Activated CD4-positive, CD25-positive, alpha-beta regulatory T cell (primary cell): ENCODE measurements at regions not wholly inside any gene's neighbourhood (a gene's known extent, or its start where the extent isn't known, plus 50 kb on each side); places are given as distances from the start of the nearest gene placed in this dataset.
A peak's percentile ranks its signal among the peaks of the same experiment; 100 is the strongest.
"Not testable (repeated sequence)": the region's sequence is repeated elsewhere in the genome, so short reads cannot be mapped to it uniquely, and the experiment has no call there.

Source experiments
- DNase-seq, 4 experiments: peaks; one replicate each; lab custom pipeline; 2025; lab: John Stamatoyannopoulos, UW

DNA sequence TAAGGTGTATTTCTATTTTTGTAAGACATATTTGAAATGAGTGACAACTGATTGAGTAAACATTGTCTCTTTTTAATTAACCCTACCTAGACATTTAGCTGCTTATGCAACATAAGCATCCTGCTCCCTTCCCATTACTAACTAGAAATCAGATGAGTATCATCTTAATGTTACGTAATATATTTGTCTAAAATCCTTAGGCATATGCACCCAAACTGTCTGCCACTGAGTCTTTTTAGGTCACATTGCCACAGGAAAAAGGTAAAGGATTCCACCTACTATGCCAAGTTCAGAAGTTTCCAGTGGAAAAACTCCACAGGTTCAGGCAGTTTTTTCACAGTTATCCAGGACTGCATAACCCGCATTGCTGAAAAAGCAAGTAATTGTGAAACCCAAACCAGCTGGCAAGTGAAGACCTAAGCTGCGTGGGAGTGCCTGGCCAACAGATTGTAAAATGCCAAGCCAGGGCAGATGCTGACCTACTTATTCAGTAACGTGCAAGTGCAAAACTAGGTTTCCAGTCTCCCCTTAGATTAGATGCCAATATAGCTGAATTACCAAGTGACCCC, 983.7 kb downstream of the GATA3 start:
- no peak for DNase-seq

GRCh38 chr10:9043466-9043865, 989.0 kb downstream of the GATA3 start:
- DNase-seq = no peak

- DNase-seq = no peak
Observed at GRCh38 chr10:9045311-9045710, 990.8 kb downstream of the GATA3 start.

- DNase-seq = no peak
Observed at GRCh38 chr10:9051328-9051974, 997.0 kb downstream of the GATA3 start.

DNA sequence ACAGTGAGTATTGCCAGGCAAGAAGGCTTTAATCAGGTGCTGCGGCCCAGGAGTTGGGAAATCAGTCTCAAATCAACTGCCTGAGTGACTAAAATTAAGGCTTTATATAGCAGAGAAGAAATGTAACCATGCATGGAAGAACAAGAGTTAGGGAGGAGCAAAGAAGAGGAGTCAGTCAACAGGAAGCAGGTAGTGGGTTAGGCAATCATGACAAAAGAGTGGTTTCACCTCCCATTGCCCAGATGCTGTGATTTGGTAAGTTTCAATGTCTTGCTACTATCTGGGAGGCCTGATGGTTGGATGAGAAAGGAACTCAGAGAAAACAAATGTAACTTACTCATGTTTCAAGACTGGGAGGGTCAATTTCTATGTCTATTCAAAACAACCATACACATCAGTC, 998.3 kb downstream of the GATA3 start:
- no peak for DNase-seq

- no peak for DNase-seq
Observed at GRCh38 chr10:9056521-9056920, 1002.0 kb downstream of the GATA3 start.

DNA sequence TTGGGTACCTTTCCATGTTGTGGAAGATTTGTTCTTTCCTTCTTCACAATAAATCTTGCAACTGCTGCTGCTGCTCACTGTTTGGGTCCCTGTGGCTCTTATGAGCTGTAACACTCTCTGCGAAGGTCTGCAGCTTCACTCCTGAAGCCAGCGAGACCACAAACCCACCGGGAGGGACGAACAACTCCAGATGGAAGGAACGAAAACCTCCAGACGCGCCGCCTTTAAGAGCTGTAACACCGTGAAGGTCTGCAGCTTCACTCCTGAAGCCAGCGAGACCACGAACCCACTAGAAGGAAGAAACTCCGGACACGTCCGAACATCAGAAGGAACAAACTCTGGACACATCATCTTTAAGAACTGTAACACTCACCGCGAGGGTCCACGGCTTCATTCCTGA, 1002.8 kb downstream of the GATA3 start:
- not testable (repeated sequence) for DNase-seq

GRCh38 chr10:9060314-9060713, 1005.8 kb downstream of the GATA3 start:
- DNase-seq = no peak

- DNase-seq = no peak
Observed at GRCh38 chr10:9061871-9062270, 1007.4 kb downstream of the GATA3 start.

GRCh38 chr10:9066152-9066551, 1011.7 kb downstream of the GATA3 start:
- no peak for DNase-seq

GRCh38 chr10:9068003-9068402, 1013.5 kb downstream of the GATA3 start:
- DNase-seq = no peak

DNA sequence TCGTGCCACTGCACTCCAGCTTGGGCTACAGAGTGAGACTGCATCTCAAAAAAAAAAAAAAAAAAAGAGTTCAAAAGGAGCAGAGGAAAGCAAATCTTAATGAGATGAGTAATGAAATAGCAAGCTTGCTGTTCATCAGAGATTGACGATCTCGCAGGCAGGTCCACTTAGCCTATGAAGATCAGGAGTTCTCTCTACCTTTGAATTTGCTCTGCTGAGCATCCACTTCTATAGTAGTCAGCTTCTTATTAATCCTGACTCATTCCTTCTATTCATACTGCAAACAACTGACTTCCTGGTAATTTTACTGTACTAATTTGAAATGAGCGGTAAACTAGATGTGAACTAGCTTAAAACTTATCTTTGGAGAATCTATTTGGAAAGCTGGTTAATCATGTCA, 1014.6 kb downstream of the GATA3 start:
- DNase-seq = no peak

- DNase-seq = no peak
Observed at GRCh38 chr10:9075420-9075819, 1020.9 kb downstream of the GATA3 start.

DNA sequence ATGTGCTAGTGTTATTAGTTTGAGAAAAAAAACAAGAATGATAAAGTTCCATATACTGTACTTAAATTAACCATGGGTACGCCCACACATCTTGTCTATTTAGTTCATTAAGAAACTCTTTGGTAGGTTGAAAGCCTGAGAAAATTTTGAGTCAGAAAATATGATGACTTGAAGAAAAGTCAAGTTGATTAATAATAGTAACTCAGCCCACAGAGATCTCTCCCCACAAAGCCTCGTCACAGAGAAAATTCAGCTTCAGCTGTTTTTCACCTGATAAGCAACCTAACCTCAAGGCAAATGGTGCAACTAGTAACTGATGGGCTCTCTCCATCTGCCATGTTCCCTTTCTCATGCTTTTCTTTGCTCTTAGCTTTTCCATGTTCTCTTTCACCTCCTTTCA, 1021.6 kb downstream of the GATA3 start:
- no peak for DNase-seq

DNA sequence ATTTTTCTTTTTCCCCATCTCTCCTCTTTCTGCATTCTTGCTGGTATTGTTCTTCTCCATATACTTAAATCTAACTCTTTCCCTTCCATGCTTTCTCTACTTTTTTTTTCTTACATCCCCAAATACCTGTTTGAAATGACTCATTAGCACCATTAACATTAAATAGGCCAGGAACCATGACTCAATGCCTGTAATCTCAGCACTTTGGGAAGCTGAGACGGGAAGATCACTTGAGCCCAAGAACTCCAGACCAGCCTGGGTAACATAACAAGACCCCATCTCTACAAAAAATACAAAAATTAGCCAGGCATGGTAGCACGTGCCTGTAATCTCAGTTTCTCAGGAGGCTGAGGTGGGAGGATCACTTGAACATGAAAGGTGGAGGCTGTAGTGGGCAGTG, 1026.8 kb downstream of the GATA3 start:
- no peak for DNase-seq

DNA sequence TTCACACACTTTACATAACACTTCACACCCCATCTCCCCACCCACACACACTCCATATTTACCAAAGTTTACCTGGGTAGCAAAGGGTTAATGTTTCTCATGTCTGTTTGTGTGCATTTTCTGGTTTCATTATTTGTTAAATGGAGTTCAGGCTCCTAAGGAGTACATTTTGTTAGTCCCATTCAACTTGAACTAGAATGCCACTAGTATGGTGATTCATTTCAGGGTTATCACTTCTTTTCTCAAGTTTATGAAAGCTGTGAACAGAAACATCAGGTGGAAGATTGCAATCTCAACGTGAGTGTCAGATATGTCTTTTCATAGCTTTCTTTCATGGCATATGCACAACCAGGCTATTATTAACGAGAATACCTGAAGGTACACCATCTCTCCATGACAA, 1027.5 kb downstream of the GATA3 start:
- no peak for DNase-seq

GRCh38 chr10:9091530-9092093, 1037.1 kb downstream of the GATA3 start:
- peak in 1 of 4 experiments; percentile 1 for DNase-seq

GRCh38 chr10:9096288-9096687, 1041.8 kb downstream of the GATA3 start:
- DNase-seq = peak in 1 of 4 experiments; percentile 18

- no peak for DNase-seq
Observed at GRCh38 chr10:9097206-9097990, 1042.9 kb downstream of the GATA3 start.

DNA sequence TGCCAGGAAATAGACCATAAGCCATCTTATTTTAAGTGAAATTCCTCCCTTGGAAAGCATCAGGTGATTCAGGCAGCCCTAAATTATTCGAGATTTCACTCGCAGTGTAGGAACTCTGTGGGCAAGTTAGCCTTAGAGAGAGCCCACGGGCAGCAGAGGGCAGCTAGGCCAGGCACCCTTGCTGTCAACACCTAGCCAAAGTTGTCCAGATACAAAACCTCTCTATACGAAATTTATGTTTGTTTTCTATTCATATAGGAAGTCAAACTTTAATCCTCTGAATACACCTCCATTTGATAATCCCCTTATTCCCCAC, 1043.5 kb downstream of the GATA3 start:
- no peak for DNase-seq

DNA sequence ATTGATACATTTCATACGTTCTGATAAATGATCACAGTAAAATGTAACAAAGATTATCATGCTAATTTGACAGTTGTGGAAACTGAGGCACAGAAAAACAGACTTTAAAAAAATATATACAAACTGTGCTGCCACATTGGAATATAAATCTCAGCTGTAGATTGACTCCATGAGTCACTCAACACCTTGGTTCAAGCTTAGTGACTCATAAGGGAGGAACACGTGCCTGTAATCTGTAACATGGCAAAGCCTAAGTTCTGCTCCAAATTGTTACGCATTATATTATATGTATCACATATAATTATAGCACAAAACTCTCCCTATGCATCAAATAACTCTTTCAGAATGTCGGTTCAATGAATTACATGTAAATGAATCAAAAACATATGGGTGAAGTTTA, 1047.5 kb downstream of the GATA3 start:
- DNase-seq = no peak

GRCh38 chr10:9103301-9103700, 1048.8 kb downstream of the GATA3 start:
- no peak for DNase-seq

DNA sequence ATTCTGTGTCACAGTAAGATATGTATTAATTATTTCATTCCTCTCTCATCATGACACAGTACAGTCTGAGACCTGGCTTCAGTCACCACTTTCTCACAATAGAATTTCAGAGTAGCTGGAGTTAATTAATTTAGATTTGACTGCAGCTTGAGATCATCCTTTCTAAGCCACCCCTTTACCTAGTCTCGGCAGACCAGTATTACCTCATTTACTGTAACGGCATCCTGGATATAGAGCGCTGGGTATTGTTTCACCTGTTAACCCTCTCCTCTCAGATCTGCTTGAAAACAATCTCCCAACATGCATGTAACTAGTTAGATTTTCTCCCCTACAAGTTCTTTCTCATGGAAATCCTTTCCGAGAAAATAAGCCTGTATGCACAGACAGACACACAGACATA, 1057.5 kb downstream of the GATA3 start:
- no peak for DNase-seq
